ENCODE measurements at regions not wholly inside any gene's neighbourhood (a gene's known extent, or its start where the extent isn't known, plus 50 kb on each side); places are given as distances from the start of the nearest gene placed in this dataset.

- TF ChIP-seq CTCF (IDR thresholded peaks at IDR 0.05; ENCODE audit: control extremely low read depth in 1 of 3, insufficient read depth in 1 of 3, low read depth in 1 of 3, low read length in 3 of 3) (no peak), CBX5 (IDR thresholded peaks at IDR 0.05; ENCODE audit: low read depth, low read length) (no peak), GTF2F1 (IDR thresholded peaks at IDR 0.05; ENCODE audit: borderline replicate concordance, low read depth, low read length) (no peak), EGR1 (IDR thresholded peaks at IDR 0.05; ENCODE audit: borderline replicate concordance, low read depth, low read length) (no peak)
Measured at GRCh38 chr1:2880086-2880485, 78.6 kb upstream of the TTC34 start (continued).
